ENCODE measurements at regions not wholly inside any gene's neighbourhood (a gene's known extent, or its start where the extent isn't known, plus 50 kb on each side); places are given as distances from the start of the nearest gene placed in this dataset.

GRCh38 chr5:8241076-8241475 lies 372.1 kb downstream of the MTRR start:
- no peak for TF ChIP-seq CTCF (conservative IDR thresholded peaks at IDR 0.05; ENCODE audit: low read length)
- TF ChIP-seq EZH2phosphoT487 (IDR thresholded peaks at IDR 0.05; ENCODE audit: borderline replicate concordance, low read depth, low read length) = no peak
